ENCODE measurements at regions not wholly inside any gene's neighbourhood (a gene's known extent, or its start where the extent isn't known, plus 50 kb on each side); places are given as distances from the start of the nearest gene placed in this dataset.

DNA sequence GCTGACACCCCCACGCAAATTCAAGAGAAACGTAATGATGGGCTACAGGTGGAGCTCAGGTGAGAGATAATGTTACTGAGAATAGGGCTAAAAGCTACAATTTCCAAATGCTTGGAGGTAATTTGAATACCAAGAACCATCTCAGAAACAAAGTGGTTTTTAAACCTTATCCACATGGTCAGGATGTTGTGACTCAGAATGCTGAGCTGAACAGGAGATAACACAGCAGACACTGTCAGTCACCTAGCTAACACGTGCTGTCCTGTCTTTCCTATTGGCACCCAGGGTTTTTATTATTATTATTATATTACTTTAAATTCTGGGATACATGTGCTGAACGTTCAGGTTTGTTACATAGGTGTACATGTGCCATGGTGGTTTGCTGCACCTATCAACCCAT is 233.0 kb upstream of the MAF start:
- TF ChIP-seq, protein P1, sequence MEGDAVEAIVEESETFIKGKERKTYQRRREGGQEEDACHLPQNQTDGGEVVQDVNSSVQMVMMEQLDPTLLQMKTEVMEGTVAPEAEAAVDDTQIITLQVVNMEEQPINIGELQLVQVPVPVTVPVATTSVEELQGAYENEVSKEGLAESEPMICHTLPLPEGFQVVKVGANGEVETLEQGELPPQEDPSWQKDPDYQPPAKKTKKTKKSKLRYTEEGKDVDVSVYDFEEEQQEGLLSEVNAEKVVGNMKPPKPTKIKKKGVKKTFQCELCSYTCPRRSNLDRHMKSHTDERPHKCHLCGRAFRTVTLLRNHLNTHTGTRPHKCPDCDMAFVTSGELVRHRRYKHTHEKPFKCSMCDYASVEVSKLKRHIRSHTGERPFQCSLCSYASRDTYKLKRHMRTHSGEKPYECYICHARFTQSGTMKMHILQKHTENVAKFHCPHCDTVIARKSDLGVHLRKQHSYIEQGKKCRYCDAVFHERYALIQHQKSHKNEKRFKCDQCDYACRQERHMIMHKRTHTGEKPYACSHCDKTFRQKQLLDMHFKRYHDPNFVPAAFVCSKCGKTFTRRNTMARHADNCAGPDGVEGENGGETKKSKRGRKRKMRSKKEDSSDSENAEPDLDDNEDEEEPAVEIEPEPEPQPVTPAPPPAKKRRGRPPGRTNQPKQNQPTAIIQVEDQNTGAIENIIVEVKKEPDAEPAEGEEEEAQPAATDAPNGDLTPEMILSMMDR (IDR thresholded peaks at IDR 0.05), result no peak
- no peak for TF ChIP-seq EZH2 (IDR thresholded peaks at IDR 0.05; ENCODE audit: borderline replicate concordance, insufficient read depth, low read depth, low read length, poor library complexity, severe bottlenecking)
- no peak overlapping the region for H3K4me3 Mint-ChIP-seq
- H3K4me1 Mint-ChIP-seq, result no peaks in the 10 kb centered on the region
- H3K36me3 ChIP-seq (replicated peaks in 1 of 2; ENCODE audit: control extremely low read depth in 1 of 2, control insufficient read depth in 1 of 2, extremely low read depth in 1 of 2, insufficient read depth in 2 of 2, low read length in 1 of 2), result no peaks in the 10 kb centered on the region
- ChIA-PET CTCF (no interaction called here), POLR2A (no interaction called here)
- intact Hi-C loops (cut with micrococcal nuclease), result no loop called here
- no peaks in the 10 kb centered on the region for H3K79me2 ChIP-seq (ENCODE audit: control insufficient read depth, insufficient read depth, low read length)
- no peaks in the 10 kb centered on the region for H3K9me3 ChIP-seq (ENCODE audit: control extremely low read depth in 1 of 3, control insufficient read depth in 2 of 3, insufficient read depth in 1 of 3, low read length in 2 of 3)
- no peak overlapping the region for H3K27ac ChIP-seq (ENCODE audit: low read length in 2 of 2)
- no CpG with 5 or more reads among the region's 4 CpGs for WGBS (ENCODE audit: insufficient coverage)
- H3K27ac Mint-ChIP-seq, result no peak overlapping the region
- peaks cover 3% of the 10 kb centered on the region for H3K27me3 Mint-ChIP-seq
- H2AFZ ChIP-seq (ENCODE audit: insufficient read depth, low read depth, low read length, poor library complexity, severe bottlenecking), result no peak overlapping the region
- no peak for DNase-seq
- no peak overlapping the region for H3K4me2 ChIP-seq (replicated peaks; ENCODE audit: low read depth, low read length, poor library complexity, severe bottlenecking)
- H3K9ac ChIP-seq (ENCODE audit: low read length), result no peak overlapping the region
- no peaks in the 10 kb centered on the region for H3K27me3 ChIP-seq (replicated peaks in 1 of 4; ENCODE audit: control extremely low read depth in 1 of 4, control insufficient read depth in 3 of 4, insufficient read depth in 4 of 4, low read length in 3 of 4)
- no peak overlapping the region for H3K4me3 ChIP-seq (ENCODE audit: control extremely low read depth in 1 of 5, extremely low read depth in 1 of 5, insufficient read depth in 1 of 5, low read depth in 2 of 5, low read length in 4 of 5)
- no peaks in the 10 kb centered on the region for H4K20me1 ChIP-seq (ENCODE audit: control insufficient read depth, insufficient read depth, low read length, poor library complexity, severe bottlenecking)
- H3K4me1 ChIP-seq (ENCODE audit: control insufficient read depth in 2 of 2, insufficient read depth in 2 of 2, low read length in 2 of 2), result no peaks in the 10 kb centered on the region
- no peaks in the 10 kb centered on the region for H3K9me3 Mint-ChIP-seq (ENCODE audit: insufficient read depth)
- no peak for ATAC-seq (ENCODE audit: low read depth)

DNA sequence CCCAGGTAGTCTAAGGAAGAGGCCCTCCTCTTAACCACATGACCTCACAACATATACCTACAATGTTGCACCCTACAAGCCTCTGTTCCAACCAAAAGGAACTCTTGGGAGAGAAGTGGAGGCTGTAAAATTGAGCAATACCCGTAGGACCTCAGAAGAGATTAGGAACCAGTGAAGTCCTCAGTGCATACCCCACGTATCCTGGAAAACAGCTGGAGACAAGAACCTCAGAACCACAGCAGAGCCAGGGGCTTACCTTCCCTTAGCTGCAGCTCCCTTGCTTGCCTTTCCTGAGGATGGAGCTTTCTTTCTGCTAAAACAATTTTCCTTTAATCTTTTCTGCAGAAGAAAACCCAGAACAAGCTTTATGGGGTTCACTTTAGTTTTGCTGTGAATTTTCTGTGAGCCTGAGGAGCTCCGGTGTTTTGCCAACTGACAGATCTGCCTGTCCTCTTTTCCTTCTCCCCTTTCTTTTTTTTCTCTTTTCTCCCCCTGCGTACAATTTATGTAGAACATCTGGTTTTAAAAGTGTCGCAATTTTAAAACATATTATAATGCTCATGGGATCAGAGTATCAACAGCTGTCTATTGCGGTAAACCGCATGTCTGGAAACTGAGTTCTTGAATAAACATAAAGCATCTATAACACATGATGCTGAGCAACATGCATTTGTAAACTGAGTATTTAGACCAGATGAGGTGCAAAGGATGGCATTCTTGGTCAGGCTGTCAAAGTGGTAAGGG is 226.4 kb upstream of the MAF start:
- Histone ChIP-seq H4K20me1 (ENCODE audit: control insufficient read depth, insufficient read depth, low read length, poor library complexity, severe bottlenecking) (no peaks in the 10 kb centered on the region), H2AFZ (ENCODE audit: insufficient read depth, low read depth, low read length, poor library complexity, severe bottlenecking) (no peak overlapping the region), H3K4me3 (ENCODE audit: control extremely low read depth in 1 of 5, extremely low read depth in 1 of 5, insufficient read depth in 1 of 5, low read depth in 2 of 5, low read length in 4 of 5) (no peak overlapping the region), H3K9ac (ENCODE audit: low read length) (no peak overlapping the region), H3K4me1 (ENCODE audit: control insufficient read depth in 2 of 2, insufficient read depth in 2 of 2, low read length in 2 of 2) (no peaks in the 10 kb centered on the region), H3K4me2 (replicated peaks; ENCODE audit: low read depth, low read length, poor library complexity, severe bottlenecking) (no peak overlapping the region), H3K79me2 (ENCODE audit: control insufficient read depth, insufficient read depth, low read length) (no peaks in the 10 kb centered on the region), H3K27ac (ENCODE audit: low read length in 2 of 2) (no peak overlapping the region), H3K36me3 (replicated peaks in 1 of 2; ENCODE audit: control extremely low read depth in 1 of 2, control insufficient read depth in 1 of 2, extremely low read depth in 1 of 2, insufficient read depth in 2 of 2, low read length in 1 of 2) (no peaks in the 10 kb centered on the region), H3K9me3 (ENCODE audit: control extremely low read depth in 1 of 3, control insufficient read depth in 2 of 3, insufficient read depth in 1 of 3, low read length in 2 of 3) (no peaks in the 10 kb centered on the region), H3K27me3 (replicated peaks in 1 of 4; ENCODE audit: control extremely low read depth in 1 of 4, control insufficient read depth in 3 of 4, insufficient read depth in 4 of 4, low read length in 3 of 4) (no peaks in the 10 kb centered on the region)
- ATAC-seq (ENCODE audit: low read depth) (no peak), DNase-seq (no peak)
- ChIA-PET POLR2A (no interaction called here), CTCF (no interaction called here)
- Mint-ChIP-seq H3K4me3 (no peak overlapping the region), H3K9me3 (ENCODE audit: insufficient read depth) (no peaks in the 10 kb centered on the region), H3K4me1 (no peaks in the 10 kb centered on the region), H3K27ac (no peak overlapping the region), H3K27me3 (peaks cover 3% of the 10 kb centered on the region)
- TF ChIP-seq, protein P1 (IDR thresholded peaks at IDR 0.05), result no peak
- no peak for TF ChIP-seq EZH2 (IDR thresholded peaks at IDR 0.05; ENCODE audit: borderline replicate concordance, insufficient read depth, low read depth, low read length, poor library complexity, severe bottlenecking)
- 96% methylated on average over 3 of the region's 7 CpGs for WGBS (ENCODE audit: insufficient coverage)
- intact Hi-C loops (cut with micrococcal nuclease), result no loop called here
